Thymus (tissue), 11 donors: ENCODE measurements at regions not wholly inside any gene's neighbourhood (a gene's known extent, or its start where the extent isn't known, plus 50 kb on each side); places are given as distances from the start of the nearest gene placed in this dataset.

Experiments
- DNase-seq, 9 donors: peaks; one replicate each; pipeline ENCODE4 v3.0.0-alpha.2; 2013; ENCODE audit warnings: low spot score in 9 of 9, low read depth in 6 of 9, missing footprints in 1 of 9
- H3K27ac ChIP-seq, 2 donors: one replicate each; pipeline ENCODE4 v1.5.1; 2013; ENCODE audit warnings: control low read depth in 1 of 2, low read depth in 1 of 2, low read length in 1 of 2, mild to moderate bottlenecking in 1 of 2, moderate library complexity in 1 of 2
- H3K27me3 ChIP-seq, 2 donors: one replicate each; pipeline ENCODE4 v1.5.1; 2013; ENCODE audit warnings: low read length in 1 of 2; ENCODE audit not compliant: control insufficient read depth in 2 of 2, insufficient read depth in 1 of 2
- H3K36me3 ChIP-seq, 2 donors: one replicate each; pipeline ENCODE4 v1.5.1; 2013; ENCODE audit warnings: low read length in 1 of 2, mild to moderate bottlenecking in 1 of 2, moderate library complexity in 1 of 2; ENCODE audit not compliant: control insufficient read depth in 2 of 2, insufficient read depth in 2 of 2
- H3K4me1 ChIP-seq, 2 donors: one replicate each; pipeline ENCODE4 v1.5.1; 2013; ENCODE audit warnings: low read length in 2 of 2; ENCODE audit not compliant: control insufficient read depth in 2 of 2, insufficient read depth in 2 of 2
- H3K4me3 ChIP-seq, 2 donors: one replicate each; pipeline ENCODE4 v1.5.1; 2013; ENCODE audit warnings: low read length in 2 of 2, control low read depth in 1 of 2, mild to moderate bottlenecking in 1 of 2
- H3K9me3 ChIP-seq, 2 donors: one replicate each; pipeline ENCODE4 v1.5.1; 2013; ENCODE audit warnings: low read length in 1 of 2, mild to moderate bottlenecking in 1 of 2; ENCODE audit not compliant: control insufficient read depth in 2 of 2, insufficient read depth in 1 of 2
- WGBS: extraction: QIAGEN DNeasy Blood & Tissue Kit; methylation state at CpG from one replicate; pipeline ENCODE4 v1.1.7; 2013; 5-methylcytosine and 5-hydroxymethylcytosine counted together
- donor health status: healthy.

- DNase-seq = no peak
Measured at GRCh38 chr17:77716289-77716926, 242.1 kb upstream of the TNRC6C start.

DNA sequence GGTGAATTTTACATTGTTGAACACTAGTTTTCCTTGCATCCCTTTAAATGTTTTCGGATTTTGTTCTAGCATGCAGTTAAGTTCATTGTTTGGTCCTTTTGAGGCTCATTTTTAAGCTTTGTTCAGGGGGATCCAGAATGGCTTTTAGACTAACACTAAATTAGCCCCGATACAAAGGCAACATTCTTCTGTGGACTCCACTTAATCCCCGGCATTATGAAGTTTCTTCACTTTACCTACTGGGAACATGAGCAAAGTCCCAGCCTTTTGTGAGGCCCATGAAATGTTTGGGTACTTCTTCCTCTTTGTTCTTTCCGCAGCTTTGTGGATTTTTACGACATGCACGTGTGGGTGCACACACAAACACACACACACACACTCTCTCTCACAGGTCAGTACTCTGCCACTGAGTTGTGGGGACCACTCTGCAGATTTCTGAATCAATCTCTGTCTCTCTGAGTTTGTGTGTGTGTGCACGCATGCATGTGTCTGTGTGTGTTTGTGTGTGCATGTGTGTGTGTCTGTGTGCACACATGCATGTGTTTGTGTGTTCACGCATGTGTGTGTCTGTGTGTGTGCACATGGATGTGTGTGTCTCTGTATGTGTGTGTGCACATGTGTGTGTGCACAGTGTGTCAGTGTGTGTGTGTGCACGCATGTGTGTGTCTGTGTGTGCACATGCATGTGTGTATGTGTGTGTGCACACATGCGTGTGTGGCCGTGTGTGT is 240.4 kb upstream of the TNRC6C start:
- DNase-seq = no peak
- H3K27ac ChIP-seq = no peak overlapping the region
- 91% methylated on average over 11 of the region's 11 CpGs for WGBS

More at GRCh38 chr17:77716289-77716926, 242.1 kb upstream of the TNRC6C start:
- Histone ChIP-seq H3K4me3 (no peak overlapping the region), H3K27ac (no peak overlapping the region), H3K9me3 (peaks cover 0 to 6% of the 10 kb centered on the region in 2 donors), H3K4me1 (no peaks in the 10 kb centered on the region), H3K36me3 (no peaks in the 10 kb centered on the region), H3K27me3 (peaks cover 0 to 4% of the 10 kb centered on the region in 2 donors)
- 96% methylated on average over 1 of the region's 1 CpG for WGBS

DNA sequence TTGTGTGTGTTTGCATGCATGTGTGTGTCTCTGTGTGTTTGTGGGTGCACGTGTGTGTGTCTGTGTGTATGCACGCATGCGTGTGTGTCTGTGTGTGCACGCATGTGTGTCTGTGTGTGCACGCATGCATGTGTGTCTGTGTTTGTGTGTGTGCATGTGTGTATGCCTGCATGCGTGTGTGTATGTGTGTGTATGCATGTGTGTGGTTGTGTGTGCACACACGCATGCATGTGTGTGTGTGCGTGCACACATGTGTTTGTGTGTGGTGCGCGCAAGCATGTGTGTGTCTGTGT is 239.9 kb upstream of the TNRC6C start:
- WGBS = 91% methylated on average over 10 of the region's 10 CpGs
- Histone ChIP-seq H3K4me1 (no peaks in the 10 kb centered on the region), H3K9me3 (peaks cover 0 to 6% of the 10 kb centered on the region in 2 donors), H3K4me3 (no peak overlapping the region), H3K36me3 (no peaks in the 10 kb centered on the region), H3K27me3 (peaks cover 0 to 4% of the 10 kb centered on the region in 2 donors), H3K27ac (no peak overlapping the region)
- no peak for DNase-seq

More for the DNA sequence above, 240.4 kb upstream of the TNRC6C start:
- no peak overlapping the region for H3K4me3 ChIP-seq
- no peaks in the 10 kb centered on the region for H3K36me3 ChIP-seq
- peaks cover 0 to 4% of the 10 kb centered on the region in 2 donors for H3K27me3 ChIP-seq
- H3K4me1 ChIP-seq = no peaks in the 10 kb centered on the region
- H3K9me3 ChIP-seq = peaks cover 0 to 6% of the 10 kb centered on the region in 2 donors

DNA sequence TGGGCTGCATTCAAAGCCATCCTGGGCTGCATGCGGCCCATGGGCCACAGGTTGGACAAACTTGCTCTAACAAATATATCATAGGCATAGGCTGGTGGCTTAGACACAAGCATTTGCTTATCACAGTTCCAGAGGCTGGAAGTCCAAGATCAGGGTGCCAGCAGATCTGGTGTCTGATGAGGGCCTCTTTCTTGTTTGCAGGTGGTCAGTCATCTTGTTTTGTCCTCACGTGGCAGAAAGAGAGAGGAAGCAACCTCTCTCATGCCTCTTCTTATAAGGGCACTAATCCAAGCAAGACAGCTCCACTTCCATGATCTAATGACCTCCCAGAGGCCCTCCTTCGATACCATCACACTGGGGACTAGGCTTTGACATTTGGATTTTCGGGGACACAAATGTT is 238.7 kb upstream of the TNRC6C start:
- no peak for DNase-seq
- H3K4me3 ChIP-seq = no peak overlapping the region
- H3K36me3 ChIP-seq = no peaks in the 10 kb centered on the region
- H3K27me3 ChIP-seq = peaks cover 0 to 4% of the 10 kb centered on the region in 2 donors
- peaks cover 0 to 8% of the 10 kb centered on the region in 2 donors for H3K9me3 ChIP-seq
- H3K27ac ChIP-seq = no peak overlapping the region
- H3K4me1 ChIP-seq = no peaks in the 10 kb centered on the region
- WGBS = 96% methylated on average over 4 of the region's 4 CpGs

- peaks cover 0 to 2% of the 10 kb centered on the region in 2 donors for H3K4me1 ChIP-seq
- no peak overlapping the region for H3K4me3 ChIP-seq
- H3K36me3 ChIP-seq = no peaks in the 10 kb centered on the region
- WGBS = 95% methylated on average over 14 of the region's 14 CpGs
- peaks cover 0 to 4% of the 10 kb centered on the region in 2 donors for H3K27me3 ChIP-seq
- DNase-seq = no peak
- H3K9me3 ChIP-seq = peaks cover 0 to 10% of the 10 kb centered on the region in 2 donors
- H3K27ac ChIP-seq = no peak overlapping the region
Measured at GRCh38 chr17:77720946-77721845, 237.3 kb upstream of the TNRC6C start.

GRCh38 chr17:77721846-77722160 is 236.7 kb upstream of the TNRC6C start:
- peaks cover 0 to 10% of the 10 kb centered on the region in 2 donors for H3K9me3 ChIP-seq
- H3K4me3 ChIP-seq = no peak overlapping the region
- H3K27ac ChIP-seq = no peak overlapping the region
- peaks cover 0 to 8% of the 10 kb centered on the region in 2 donors for H3K27me3 ChIP-seq
- no peaks in the 10 kb centered on the region for H3K36me3 ChIP-seq
- DNase-seq = no peak
- 93% methylated on average over 3 of the region's 3 CpGs for WGBS
- H3K4me1 ChIP-seq = peaks cover 0 to 2% of the 10 kb centered on the region in 2 donors

DNA sequence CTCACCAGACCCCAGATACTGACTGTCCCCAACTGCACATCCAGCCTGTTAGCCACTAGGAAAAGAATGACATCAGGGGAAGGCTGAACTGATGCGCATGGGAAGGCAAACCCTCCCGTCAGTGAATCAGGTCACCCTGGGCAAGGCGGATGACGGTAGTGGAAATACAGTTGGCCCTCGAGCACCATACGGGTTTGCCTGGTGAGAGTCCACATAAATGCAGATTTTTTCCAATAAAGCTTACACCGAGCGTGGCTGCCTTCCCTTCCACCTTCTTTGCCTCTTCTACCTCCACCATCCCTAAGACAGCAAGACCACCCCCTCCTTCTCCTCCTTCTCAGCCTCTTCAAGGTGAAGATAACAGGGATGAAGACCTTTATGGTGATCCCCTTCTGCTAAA is 236.1 kb upstream of the TNRC6C start:
- H3K27ac ChIP-seq = no peak overlapping the region
- DNase-seq = no peak
- no peak overlapping the region for H3K4me3 ChIP-seq
- H3K36me3 ChIP-seq = no peaks in the 10 kb centered on the region
- peaks cover 0 to 10% of the 10 kb centered on the region in 2 donors for H3K9me3 ChIP-seq
- peaks cover 0 to 4% of the 10 kb centered on the region in 2 donors for H3K4me1 ChIP-seq
- WGBS = 97% methylated on average over 8 of the region's 8 CpGs
- H3K27me3 ChIP-seq = peaks cover 0 to 8% of the 10 kb centered on the region in 2 donors

DNA sequence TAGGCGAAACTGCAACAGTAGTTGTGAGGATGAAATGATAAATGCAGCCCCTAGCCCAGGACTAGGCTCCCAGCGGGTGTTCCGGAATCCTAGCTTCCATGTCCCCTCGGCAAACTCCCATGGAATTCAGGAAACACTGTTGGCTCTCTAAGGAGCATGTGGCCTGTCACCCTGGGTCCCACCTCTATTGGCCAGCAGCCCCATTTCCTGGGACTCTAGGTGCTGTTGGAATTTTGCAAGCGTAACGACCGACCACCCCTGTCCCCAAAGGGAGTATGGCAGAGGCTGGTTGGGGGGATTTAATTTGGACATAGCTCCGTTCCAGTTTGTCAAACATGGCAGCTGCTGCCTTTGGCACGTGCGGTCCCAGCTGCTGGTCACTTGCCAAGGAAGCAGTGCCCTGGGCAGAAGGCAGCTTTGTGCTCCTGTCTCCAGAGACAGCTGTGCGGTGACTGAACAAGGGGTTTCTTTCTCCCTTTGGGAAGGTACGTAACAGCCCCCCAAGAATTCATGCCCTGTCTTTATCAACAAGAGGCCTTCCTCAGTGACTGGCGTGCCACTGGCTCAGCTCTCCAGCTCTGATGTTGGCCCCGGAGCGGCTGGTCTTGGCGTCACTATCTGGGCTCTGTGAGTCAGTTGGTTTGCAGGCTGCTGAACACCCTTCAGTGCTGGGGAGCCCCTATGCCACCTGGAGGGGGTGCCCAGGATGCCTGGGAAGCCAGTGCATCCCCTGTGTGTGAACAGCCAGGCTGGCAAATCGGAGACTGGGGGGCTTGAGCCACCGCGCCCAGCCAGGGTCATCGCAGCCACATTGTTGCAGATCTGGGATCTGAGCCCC is 235.2 kb upstream of the TNRC6C start:
- H3K9me3 ChIP-seq = peaks cover 0 to 10% of the 10 kb centered on the region in 2 donors
- peaks cover 0 to 5% of the 10 kb centered on the region in 2 donors for H3K27me3 ChIP-seq
- no peak for DNase-seq
- no peak overlapping the region for H3K27ac ChIP-seq
- H3K36me3 ChIP-seq = no peaks in the 10 kb centered on the region
- H3K4me3 ChIP-seq = no peak overlapping the region
- WGBS = 98% methylated on average over 20 of the region's 20 CpGs
- H3K4me1 ChIP-seq = peaks cover 0 to 9% of the 10 kb centered on the region in 2 donors
